SU-DHL-6 (cell line): ENCODE measurements at regions not wholly inside any gene's neighbourhood (a gene's known extent, or its start where the extent isn't known, plus 50 kb on each side); places are given as distances from the start of the nearest gene placed in this dataset.

Experiments
- EZH2phosphoT487 ChIP-seq: fragments of 200-600 bp; sonication (generic), shearing (Covaris generic); conservative IDR thresholded peaks from 2 replicates; pipeline ENCODE4 v1.6.1; 2018; ENCODE audit warnings: mild to moderate bottlenecking, antibody characterized with exemption, low read length, moderate library complexity, mixed read lengths
- TF ChIP-seq, protein P1 (sequence below): fragments of 200-600 bp; sonication (generic); IDR thresholded peaks from one replicate; pipeline ENCODE4 v1.5.1; 2017; ENCODE audit warnings: antibody characterized with exemption, mild to moderate bottlenecking, low read length, moderate library complexity; ENCODE audit not compliant: insufficient read depth, poor library complexity, severe bottlenecking

DNA sequence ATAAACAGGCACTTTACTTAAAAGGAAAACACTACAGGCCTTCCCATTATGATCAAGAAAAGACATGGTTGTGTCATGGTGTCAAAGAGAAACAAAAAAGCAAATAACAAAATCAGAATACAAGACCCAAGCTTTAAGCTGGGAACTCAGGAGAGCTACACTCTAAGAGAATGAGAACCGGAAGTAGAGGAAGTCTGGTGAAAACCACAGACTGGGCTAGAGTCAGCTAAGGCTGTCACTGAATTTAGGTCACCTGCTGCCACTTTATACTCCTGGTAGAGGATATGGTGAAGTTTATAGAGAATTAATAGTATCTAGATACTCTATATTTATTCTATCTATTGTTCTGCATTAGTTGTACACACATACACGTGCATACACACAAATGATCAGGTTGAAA lies 971.7 kb downstream of the FLRT2 start:
- TF ChIP-seq, protein P1, sequence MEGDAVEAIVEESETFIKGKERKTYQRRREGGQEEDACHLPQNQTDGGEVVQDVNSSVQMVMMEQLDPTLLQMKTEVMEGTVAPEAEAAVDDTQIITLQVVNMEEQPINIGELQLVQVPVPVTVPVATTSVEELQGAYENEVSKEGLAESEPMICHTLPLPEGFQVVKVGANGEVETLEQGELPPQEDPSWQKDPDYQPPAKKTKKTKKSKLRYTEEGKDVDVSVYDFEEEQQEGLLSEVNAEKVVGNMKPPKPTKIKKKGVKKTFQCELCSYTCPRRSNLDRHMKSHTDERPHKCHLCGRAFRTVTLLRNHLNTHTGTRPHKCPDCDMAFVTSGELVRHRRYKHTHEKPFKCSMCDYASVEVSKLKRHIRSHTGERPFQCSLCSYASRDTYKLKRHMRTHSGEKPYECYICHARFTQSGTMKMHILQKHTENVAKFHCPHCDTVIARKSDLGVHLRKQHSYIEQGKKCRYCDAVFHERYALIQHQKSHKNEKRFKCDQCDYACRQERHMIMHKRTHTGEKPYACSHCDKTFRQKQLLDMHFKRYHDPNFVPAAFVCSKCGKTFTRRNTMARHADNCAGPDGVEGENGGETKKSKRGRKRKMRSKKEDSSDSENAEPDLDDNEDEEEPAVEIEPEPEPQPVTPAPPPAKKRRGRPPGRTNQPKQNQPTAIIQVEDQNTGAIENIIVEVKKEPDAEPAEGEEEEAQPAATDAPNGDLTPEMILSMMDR: no peak
- no peak for TF ChIP-seq EZH2phosphoT487
